PC-9 (cell line): ENCODE measurements at regions not wholly inside any gene's neighbourhood (a gene's known extent, or its start where the extent isn't known, plus 50 kb on each side); places are given as distances from the start of the nearest gene placed in this dataset.

ENCODE experiments used
- EZH2 ChIP-seq: fragments of 200-600 bp; sonication (generic); IDR thresholded peaks from 2 replicates; pipeline ENCODE4 v1.8.0; 2017; ENCODE audit warnings: antibody characterized with exemption, low read depth
- TF ChIP-seq, protein P1 (sequence below): fragments of 200-600 bp; sonication (generic); conservative IDR thresholded peaks from 2 replicates; pipeline ENCODE4 v1.6.1; 2017; ENCODE audit warnings: mixed run types, antibody characterized with exemption, mild to moderate bottlenecking, moderate library complexity

DNA sequence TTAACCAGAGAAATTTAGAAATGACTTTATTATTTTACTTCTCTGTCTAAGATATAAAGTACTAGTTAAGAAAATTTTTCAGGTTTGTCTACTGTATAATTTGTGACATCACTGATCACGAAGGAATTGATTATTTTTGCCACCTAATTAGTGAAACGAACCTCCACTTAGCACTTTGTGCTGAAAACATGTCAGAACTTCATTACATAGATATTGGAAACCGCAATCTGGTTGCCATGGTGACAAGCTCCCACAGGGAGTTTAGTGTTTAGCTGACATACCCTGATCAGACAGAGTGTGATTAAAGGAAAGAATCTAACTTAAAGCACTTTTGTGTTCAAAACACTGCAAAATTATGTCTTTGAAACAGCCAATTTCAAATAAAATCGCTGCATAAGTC is 668.4 kb upstream of the CCNG1 start:
- TF ChIP-seq, protein P1, sequence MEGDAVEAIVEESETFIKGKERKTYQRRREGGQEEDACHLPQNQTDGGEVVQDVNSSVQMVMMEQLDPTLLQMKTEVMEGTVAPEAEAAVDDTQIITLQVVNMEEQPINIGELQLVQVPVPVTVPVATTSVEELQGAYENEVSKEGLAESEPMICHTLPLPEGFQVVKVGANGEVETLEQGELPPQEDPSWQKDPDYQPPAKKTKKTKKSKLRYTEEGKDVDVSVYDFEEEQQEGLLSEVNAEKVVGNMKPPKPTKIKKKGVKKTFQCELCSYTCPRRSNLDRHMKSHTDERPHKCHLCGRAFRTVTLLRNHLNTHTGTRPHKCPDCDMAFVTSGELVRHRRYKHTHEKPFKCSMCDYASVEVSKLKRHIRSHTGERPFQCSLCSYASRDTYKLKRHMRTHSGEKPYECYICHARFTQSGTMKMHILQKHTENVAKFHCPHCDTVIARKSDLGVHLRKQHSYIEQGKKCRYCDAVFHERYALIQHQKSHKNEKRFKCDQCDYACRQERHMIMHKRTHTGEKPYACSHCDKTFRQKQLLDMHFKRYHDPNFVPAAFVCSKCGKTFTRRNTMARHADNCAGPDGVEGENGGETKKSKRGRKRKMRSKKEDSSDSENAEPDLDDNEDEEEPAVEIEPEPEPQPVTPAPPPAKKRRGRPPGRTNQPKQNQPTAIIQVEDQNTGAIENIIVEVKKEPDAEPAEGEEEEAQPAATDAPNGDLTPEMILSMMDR = no peak
- no peak for TF ChIP-seq EZH2
